ENCODE measurements at regions not wholly inside any gene's neighbourhood (a gene's known extent, or its start where the extent isn't known, plus 50 kb on each side); places are given as distances from the start of the nearest gene placed in this dataset.

GRCh38 chr6:168951217-168951616 lies 302.4 kb downstream of the THBS2 start:
- no peak for TF ChIP-seq CTCF (IDR thresholded peaks at IDR 0.05; ENCODE audit: low read length)
- TF ChIP-seq EZH2 (optimal IDR thresholded peaks at IDR 0.05; ENCODE audit: low read depth, low read length) = no peak
- no peak for TF ChIP-seq EZH2phosphoT487 (IDR thresholded peaks at IDR 0.05; ENCODE audit: low read length)
